ENCODE measurements at regions not wholly inside any gene's neighbourhood (a gene's known extent, or its start where the extent isn't known, plus 50 kb on each side); places are given as distances from the start of the nearest gene placed in this dataset.

DNA sequence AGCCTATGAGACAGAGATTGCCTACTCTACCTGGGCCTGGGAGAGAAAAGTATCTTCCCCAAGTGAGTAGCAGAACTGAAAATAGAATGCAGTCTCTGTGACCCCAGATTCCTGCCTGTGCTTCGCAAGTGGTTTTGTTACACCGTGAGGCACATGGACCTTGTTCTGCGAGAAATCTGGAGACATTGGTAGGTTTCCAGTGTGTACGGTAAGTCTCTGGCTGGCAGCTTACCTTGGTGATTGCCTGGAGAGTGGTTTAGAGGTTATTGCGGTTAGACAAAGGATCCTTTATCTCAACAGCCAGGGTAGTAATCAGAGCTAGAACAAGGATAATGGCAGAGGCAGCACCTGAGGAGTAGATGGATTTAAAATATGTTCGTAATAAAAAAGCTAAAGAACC, 606.0 kb upstream of the GCFC2 start:
- DNase-seq (ENCODE audit: low read depth): no peak

DNA sequence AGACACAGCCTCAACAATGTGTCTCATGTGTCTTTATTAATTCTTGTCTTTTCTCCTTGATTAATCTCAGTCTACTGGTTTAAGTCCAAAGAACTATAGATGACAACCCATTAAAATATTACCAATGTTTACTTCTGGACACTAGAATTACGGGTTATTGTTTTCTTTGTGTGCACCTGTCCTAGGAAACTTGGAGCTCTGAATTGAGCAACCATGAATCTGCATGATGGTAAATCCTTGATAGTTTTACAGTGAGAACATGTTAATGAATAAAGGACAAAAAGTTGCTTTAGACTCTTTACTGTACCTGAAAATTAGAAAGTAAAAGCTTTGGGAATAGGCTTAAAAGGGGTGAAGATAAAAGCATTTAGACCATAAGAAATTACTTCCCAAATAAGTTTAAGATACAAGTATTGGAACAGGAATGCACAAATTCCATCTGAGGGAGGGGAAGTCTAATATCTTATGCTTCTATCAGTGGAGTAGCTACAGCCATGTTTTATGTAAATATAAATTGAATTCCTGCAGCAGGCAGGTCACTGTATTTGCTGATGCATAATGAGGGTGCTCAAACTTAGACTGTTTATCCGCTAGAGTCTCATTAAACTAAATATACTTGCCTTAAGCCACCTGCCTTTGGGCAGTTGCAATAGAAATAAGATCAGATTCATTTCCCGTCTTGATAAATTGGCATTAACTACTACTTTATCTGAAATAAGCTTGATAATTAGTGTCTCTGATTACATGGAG, 603.7 kb upstream of the GCFC2 start:
- DNase-seq (ENCODE audit: low read depth): no peak

DNA sequence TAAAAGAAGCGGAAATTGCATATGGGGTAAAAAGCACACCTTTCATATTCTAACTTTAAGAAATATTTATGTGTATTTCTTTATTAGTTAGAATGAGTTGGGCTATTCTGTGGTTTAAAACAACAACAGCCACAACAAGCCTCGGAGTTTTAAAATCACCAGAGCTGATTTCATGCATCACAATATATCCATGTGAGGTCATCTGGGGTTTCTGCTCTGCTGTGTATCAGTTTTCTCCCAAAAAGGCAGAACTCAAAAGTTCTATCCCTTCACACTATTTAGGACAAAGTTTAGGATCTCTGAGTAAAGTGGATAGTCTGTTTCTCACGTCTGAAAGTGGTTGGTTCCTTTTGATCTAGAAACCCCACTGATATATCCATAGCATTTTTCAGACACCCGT, 601.5 kb upstream of the GCFC2 start:
- DNase-seq (ENCODE audit: low read depth): no peak

DNA sequence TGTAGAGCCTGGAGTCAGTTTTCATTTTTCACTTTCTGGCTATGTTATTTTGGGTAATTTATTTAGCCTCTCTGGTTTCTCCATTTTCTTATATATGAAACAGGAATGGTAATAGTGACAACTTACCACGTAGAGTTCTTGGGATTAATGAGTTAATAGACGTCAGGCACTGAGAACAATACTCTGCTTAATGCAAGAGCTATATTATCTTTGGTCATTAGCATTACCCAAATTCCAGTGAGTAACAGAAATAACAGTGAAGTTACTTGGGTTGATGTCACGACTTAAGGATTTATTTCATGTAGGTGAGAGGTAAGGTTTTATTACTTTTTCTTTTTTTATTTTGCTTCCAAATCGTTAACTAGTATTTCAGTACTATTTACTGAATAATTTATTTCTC, 601.0 kb upstream of the GCFC2 start:
- DNase-seq (ENCODE audit: low read depth): no peak

DNA sequence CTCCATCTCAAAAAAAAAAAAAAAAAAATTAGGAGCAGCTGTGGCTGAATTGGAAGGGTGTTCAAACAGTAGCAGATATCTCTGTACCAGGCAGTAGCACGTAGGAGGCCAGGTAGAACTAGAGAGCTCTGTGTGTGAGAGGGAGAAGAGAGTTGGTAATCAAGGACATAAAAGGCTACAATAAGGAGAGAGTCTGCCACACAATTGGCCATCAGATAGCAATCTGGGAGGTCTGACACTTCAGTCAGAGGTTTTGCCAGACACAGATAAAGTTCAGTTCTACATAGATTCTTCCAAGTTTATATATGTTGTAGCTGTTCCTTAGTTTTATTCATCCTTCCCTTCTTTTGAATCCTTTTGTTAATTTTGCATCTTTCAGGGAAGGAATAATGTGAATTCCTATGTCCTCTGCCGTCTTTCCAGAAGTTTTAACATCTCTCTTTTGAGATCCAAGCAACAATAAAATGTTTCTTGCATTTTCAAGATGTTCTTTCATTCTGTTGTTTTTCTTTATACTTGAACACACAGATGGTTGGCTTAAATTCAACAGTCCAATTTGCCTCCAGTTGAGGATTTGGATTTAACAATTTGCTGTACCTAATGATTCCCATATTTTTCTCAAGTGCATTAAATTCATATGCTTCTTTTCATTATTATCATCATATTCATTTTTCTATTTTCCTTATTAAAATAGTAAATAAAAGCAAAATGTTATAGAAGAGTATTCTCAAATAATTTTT, 600.3 kb upstream of the GCFC2 start:
- DNase-seq (ENCODE audit: low read depth): no peak

DNA sequence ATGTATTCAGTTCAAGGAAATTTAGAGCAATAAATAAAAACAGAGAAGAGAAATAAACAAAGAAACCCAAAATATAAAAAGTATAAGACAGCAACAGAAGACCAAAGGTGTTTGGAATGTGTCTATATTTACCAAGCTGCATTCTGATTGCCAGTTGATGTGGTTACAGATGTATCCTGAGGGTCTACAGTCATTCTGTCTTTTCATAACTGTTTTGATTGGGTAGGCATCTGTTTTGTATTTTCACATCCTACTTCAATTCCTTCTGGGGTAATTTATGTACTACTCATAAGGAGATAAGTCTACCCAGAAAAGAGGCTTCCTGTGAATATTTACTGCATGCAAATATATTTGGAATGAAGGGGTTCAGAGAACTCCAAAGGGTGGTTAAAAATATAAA, 596.8 kb upstream of the GCFC2 start:
- DNase-seq (ENCODE audit: low read depth): no peak

DNA sequence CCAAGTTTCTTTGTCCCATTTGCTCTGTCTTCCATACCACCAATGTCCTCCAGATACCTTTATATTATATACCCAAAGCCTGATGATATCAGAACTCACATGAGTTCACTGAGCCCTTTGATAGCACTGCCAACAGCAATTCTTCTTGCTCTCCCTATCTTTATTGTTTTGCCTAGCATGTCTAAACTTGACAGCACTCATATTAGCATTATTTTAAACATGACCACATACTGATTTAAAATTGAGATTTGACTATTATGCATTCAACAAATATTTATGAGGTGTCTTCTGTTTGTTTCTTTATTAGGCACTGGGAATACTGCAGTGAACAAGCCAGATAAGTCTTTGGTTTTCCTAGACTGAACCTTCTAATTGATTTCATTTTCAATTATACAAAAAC, 587.3 kb upstream of the GCFC2 start:
- DNase-seq (ENCODE audit: low read depth): no peak

DNA sequence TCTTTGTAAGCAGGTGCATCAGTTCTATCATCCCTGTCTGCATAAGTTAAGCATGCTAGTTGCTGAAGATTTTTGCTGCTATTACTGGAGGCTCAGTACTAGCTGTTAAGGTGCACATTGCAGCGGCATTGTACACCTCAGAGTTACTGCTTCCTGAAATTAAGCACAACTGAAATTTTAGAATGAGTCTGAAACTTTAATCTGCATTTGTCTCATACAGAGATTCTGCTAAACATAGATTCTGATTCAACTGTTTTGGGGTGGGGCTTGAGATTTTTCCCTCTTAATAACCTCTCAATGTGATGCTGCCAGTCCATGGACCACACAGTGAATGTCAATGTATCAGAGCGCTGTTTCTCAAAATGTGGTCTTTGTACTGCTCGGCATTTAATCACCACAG, 585.7 kb upstream of the GCFC2 start:
- no peak for DNase-seq (ENCODE audit: low read depth)

DNA sequence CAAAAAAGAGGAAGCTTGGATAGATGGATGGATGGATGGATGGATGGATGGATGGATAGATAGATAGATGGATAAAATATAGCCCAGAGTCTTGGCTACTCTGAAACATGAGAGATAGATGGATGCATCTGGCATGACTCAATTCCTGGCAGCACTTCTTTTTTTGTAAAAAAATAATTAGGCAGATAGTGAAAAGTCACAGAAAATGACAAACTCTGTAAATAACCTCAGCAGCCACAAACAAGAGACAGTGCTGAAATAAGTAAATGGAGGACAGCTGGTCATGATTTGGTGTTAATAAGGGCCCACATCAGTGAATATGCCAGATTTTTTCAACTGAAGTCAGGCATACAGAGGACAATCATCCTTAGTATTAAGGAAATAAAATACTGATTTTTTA, 585.0 kb upstream of the GCFC2 start:
- no peak for DNase-seq (ENCODE audit: low read depth)

DNA sequence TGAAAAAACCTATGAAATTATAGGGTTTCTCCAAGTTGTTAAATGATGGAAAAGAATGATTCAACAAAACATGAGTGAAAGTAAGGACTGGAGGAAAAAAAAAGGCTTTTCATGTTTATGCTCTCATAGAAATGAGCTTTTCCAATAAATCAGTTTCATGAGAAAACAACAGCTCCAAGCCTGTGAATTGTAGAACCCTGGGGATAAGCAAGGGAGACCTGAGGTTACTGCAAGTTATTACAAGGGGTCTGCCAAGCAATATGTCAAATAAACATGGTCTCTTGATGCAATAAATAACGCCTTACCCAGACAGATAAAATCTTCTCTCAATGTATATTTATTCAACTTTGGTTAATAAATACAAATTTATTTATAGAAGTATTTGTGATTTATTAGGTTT, 577.9 kb upstream of the GCFC2 start:
- no peak for DNase-seq (ENCODE audit: low read depth)

DNA sequence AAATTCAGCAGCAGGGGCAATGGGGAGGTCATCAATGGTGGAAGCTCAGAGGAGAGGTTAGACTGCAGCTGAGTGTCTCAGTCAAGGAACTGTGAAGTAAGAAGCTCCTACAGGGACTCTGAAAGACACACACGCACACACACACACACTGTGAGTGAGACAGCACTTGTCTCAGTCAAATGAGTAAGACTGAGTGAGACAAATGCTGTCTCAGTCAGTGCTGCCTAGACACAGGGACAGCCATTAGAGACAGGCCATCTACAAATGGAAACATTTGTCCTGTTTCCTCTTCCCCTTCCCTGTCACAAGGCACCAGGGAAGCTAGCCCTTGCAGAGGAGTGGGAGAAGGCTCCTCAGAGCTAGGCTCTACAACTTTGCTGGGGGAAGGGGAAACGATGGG, 577.4 kb upstream of the GCFC2 start:
- DNase-seq (ENCODE audit: low read depth): no peak

DNA sequence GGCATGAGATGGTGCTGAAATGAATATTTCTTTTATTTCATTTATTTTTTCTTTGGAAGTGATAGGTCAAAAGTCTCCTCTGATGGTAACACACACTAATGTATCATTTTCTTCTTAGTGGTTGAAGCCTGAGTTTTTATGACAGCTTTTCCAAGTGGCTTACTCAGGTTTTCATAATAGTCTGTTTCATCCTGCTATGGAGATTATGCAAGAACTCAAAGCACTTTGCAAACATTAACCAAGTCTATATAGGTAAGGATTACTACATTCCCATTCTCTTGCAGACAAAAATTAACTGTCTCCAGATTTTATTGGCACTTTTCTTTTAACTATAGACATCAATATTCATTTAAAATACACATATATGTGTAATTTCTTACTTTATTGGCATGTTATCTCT, 572.6 kb upstream of the GCFC2 start:
- no peak for DNase-seq (ENCODE audit: low read depth)

DNA sequence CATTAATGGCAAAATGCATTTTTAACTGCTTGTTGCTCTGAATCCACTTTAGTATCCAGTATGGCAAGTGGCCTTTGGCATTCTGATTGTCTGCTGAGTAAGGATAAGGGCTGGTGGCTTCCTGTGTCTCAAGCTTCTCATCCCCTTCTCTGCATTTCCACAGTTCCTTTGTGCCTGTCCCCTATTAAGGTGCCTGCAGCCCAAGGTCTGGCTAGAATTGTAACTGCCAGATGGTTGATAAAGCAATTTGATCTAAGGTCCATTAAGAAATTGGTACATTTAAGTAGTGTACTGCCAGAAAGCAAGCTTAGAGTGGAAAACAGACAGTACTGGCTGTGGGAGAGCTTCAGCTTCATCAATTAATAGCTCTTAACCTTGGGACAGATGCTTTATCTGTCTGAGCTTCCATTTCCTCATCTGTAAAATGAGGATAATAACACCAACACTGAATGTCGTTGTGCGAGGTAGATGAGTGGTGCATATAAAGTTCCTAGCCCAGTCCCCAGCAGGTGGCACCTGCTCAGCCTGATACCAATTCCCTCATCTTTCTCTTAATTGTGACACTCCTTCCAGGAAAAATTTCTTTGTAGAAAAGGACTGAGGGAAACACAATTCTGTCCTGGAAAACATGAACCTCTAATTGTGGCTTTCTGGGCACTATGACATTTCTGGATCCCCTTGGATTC, 570.6 kb upstream of the GCFC2 start:
- no peak for DNase-seq (ENCODE audit: low read depth)

DNA sequence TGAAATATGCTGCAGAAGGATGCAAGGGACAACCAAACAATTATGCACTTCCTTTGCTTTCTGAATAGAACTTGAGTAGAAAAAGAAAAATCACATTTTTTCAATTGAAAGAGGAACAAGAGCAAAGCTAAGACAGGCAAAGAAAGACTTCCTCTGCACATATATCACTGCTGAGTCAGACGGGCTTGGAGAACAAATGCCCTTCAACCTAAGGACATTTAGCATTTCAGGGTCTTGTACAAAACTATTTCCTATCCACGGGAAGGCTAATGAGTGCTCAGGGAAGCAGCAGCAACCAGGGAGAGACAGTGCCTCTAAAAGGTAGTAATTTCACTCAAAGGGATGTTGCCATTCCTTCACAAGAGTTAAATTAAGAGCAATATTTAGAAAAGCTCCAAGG, 570.0 kb upstream of the GCFC2 start:
- no peak for DNase-seq (ENCODE audit: low read depth)

DNA sequence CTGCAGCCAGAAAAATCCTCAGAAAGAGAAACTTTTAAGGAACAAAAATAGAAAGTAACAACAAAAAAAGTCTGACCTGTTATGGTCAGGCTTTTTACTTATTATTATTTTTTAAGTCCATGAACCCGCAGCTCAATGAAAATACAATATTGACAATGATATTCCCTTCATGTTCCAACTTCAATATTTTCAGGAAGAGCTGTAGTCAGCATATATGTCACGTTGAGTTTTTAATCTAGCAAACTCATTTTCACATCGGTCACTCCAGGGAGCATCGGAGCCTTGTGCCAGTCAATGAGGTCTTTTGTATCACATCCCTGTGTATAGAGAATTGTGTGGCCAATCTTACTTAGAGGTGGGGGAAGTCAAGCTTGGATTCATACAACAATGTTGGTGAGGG, 568.4 kb upstream of the GCFC2 start:
- DNase-seq (ENCODE audit: low read depth): no peak

DNA sequence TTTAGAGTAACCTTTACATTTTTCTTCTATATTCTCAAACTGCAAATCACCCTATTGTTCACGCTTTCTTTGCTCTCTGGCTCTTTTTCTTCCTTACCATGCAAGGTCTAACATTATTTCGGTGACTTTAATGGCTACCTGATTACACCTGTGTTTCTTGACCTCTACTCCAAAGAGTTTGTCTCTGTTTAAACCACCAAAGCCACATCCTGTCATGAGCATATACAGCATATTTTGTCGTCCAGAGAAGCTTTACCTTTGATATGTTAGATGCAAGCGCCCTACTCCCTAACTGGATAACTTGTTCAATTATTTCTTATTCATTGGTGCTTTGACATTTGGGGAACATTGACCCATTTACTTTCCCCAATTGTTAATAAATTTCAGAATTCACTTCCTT, 565.1 kb upstream of the GCFC2 start:
- no peak for DNase-seq (ENCODE audit: low read depth)

DNA sequence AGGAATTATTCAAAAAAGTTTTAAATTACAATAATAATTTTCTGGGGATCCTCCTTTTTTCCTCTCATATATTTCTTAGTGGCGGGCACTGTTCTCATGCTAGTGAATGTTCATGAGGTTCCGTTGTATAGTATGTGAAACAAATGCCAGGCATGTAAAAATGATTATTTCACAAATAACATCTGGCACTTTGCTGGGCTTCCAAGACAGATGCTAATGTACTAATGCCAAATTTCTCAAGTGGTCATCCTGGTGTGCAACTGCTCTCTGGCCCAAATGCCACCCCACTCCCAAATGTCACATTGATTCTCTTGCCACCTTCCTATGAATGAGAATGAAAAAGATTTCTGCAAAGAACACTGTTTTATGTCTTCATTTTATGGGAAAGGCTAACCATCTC, 564.0 kb upstream of the GCFC2 start:
- no peak for DNase-seq (ENCODE audit: low read depth)

DNA sequence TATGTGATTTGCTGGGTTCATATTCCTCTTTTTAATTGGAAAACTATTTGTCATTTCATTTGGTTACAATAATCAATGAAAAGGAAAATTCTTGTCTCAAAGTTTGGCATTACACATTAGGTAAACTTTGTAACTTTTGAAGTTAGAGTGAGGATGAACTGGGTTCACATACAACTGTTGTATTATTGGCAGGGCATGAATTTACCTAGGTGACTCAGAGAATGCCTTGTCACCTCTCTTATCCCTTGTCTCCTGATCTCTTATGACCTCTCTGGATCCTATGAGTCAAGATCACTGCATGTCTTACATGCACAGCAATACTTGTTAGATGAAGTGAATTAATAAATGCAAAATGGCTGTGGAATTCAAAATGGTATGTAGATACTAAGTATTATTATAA, 563.4 kb upstream of the GCFC2 start:
- no peak for DNase-seq (ENCODE audit: low read depth)

DNA sequence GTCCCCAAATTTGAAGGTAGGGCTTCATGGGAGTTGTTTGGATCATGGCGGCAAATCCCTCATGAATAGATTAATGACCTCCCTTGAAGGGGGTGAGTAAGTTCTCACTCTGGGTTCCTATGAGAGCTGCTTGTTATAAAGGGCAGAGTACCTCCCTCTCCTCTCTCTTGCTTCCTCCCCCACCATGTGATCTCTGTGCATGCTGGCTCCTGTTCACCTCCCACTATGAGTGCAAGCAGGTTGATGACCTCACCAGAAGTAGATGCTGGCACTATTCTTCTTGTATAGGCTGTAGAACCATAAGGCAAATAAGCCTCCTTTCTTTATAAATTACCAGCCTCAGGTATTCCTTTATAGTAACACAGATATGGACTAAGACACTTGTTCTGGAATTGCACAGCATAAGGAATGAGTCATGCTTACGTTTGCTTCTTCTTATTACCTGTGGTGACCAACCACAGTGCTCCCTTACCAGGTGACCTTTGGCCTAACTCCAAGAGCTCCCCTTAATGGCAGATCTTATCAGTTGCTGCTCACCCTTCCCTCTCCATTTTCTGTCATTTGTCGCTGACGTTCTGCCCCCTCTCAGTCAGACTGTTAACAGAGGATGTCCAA, 559.5 kb upstream of the GCFC2 start:
- no peak for DNase-seq (ENCODE audit: low read depth)

DNA sequence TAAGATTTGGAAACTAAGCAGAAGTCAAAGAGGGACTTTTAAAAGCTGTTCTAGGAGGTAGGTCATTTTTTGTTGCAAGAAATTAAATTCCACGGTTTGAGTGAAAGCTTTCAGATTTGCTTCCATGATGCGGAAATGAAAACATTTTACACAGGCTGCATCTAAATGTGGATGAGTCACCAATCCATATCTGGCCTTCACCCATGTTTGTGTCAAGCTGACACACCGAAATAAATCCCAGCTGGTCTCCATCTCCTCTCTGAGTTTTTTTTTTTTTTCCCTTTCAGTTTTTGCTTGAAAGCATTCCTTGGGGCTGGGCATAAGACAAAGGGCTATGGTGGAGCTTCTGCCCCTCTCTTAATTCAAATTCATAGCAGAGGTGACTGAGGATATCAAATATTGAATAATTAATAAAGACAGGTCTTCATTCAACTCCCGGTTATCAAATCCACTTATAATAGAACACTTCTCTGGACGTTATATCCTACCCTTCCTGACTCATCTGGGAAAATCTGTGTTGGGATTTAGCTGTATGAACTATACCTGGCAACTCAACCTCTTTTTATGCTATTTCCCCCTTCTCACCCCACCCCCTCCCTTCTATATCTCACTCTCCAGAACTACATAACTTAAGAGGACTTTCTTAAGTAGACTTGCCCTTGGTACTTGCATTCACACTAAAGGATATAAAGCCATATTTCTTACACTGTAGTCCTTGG, 558.3 kb upstream of the GCFC2 start:
- DNase-seq (ENCODE audit: low read depth): no peak

DNA sequence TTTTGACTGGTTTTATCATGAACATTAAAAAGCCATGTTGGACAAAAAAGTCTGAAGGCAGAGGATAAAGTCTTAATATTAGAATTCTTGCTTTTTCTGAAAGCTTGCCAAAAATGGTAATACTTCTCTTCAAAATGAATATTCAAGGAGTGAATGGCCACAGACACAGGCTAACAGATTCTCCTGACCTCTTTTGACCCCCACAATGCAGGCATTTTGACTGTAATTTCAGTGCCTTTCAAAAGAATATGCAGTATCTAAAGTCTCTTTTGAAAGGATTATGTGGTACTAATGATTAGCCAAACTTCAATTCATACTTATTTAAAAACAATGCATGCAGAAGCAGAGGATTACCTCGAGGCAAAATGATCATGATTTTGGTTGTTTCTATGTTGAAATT, 557.8 kb upstream of the GCFC2 start:
- no peak for DNase-seq (ENCODE audit: low read depth)

DNA sequence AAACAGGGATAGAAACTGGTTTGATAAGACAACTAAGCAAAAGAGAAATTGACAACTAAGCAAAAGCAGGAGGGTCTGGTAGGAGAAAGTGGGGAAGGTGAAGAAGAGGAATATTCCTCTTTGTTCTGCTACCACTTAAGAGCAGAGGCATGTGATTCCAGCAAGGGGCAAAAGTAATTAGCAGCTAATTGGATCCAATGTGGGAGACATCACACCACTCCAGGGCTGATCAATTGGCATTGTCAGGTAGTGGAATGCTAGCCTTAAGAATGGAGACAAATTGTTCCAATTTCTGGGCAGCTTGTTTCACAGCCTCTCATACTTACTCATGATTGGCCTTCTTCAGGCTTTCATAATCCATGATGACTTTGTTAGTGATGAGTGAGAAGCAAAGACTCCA, 547.1 kb upstream of the GCFC2 start:
- DNase-seq (ENCODE audit: low read depth): no peak

All from fibroblast of gingiva (primary cell).